ENCODE measurements at regions not wholly inside any gene's neighbourhood (a gene's known extent, or its start where the extent isn't known, plus 50 kb on each side); places are given as distances from the start of the nearest gene placed in this dataset.

- Histone ChIP-seq H3K27me3 (ENCODE audit: insufficient read depth, low read length) (no peaks in the 10 kb centered on the region), H3K4me3 (ENCODE audit: low read length in 2 of 2) (no peak overlapping the region), H3K4me1 (ENCODE audit: insufficient read depth, low read length) (no peaks in the 10 kb centered on the region), H3K9me3 (ENCODE audit: control insufficient read depth in 1 of 2, low read length in 2 of 2) (no peaks in the 10 kb centered on the region), H3K36me3 (ENCODE audit: insufficient read depth, low read length) (no peaks in the 10 kb centered on the region), H3K27ac (ENCODE audit: low read depth, low read length) (no peak overlapping the region)
- Mint-ChIP-seq H3K4me3 (no peak overlapping the region), H3K9me3 (peaks cover 0 to 7% (median 0%) of the 10 kb centered on the region in 8 donors), H3K36me3 (no peaks in the 10 kb centered on the region), H3K27ac (no peak overlapping the region), H3K4me1 (no peaks in the 10 kb centered on the region), H3K27me3 (no peaks in the 10 kb centered on the region)
- DNase-seq: no peak
- ChIA-PET POLR2A (ENCODE audit: partially characterized antibody) (no interaction called here), CTCF (ENCODE audit: partially characterized antibody) (no interaction called here)
- intact Hi-C loops (cut with micrococcal nuclease): no loop called here
These were observed 338.1 kb upstream of the BRINP1 start for GRCh38 chr9:119707228-119707845.

DNA sequence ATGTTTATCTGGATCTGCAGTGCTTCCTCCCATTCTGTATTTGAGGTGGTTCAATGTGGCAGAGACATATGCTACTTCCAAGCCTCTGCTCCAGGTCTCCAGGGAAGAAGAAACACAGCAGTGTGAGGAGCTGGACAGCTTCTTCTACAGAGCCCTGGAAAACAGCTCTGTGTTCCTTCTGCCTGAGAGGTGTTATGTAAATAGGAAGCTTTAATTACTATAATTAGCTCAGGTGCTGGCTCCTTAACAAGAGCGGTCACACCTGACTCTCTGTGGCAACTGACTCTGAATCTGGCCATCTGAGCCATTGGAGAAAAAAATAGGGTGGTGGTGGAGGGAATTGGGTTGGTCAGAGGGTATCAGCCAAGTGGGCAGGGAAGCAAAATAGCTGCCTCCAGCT, 332.4 kb upstream of the BRINP1 start:
- Mint-ChIP-seq H3K27ac (no peak overlapping the region), H3K9me3 (peaks cover 0 to 6% (median 0%) of the 10 kb centered on the region in 8 donors), H3K4me1 (no peaks in the 10 kb centered on the region), H3K27me3 (no peaks in the 10 kb centered on the region), H3K4me3 (no peak overlapping the region), H3K36me3 (no peaks in the 10 kb centered on the region)
- no peak for DNase-seq
- no peaks in the 10 kb centered on the region for H3K4me1 ChIP-seq (ENCODE audit: insufficient read depth, low read length)
- H3K4me3 ChIP-seq (ENCODE audit: low read length in 2 of 2): no peak overlapping the region
- no peaks in the 10 kb centered on the region for H3K27me3 ChIP-seq (ENCODE audit: insufficient read depth, low read length)
- ChIA-PET POLR2A (ENCODE audit: partially characterized antibody) (no interaction called here), CTCF (ENCODE audit: partially characterized antibody) (no interaction called here)
- intact Hi-C loops (cut with micrococcal nuclease): no loop called here
- no peaks in the 10 kb centered on the region for H3K36me3 ChIP-seq (ENCODE audit: insufficient read depth, low read length)
- no peaks in the 10 kb centered on the region for H3K9me3 ChIP-seq (ENCODE audit: control insufficient read depth in 1 of 2, low read length in 2 of 2)
- H3K27ac ChIP-seq (ENCODE audit: low read depth, low read length): no peak overlapping the region

DNA sequence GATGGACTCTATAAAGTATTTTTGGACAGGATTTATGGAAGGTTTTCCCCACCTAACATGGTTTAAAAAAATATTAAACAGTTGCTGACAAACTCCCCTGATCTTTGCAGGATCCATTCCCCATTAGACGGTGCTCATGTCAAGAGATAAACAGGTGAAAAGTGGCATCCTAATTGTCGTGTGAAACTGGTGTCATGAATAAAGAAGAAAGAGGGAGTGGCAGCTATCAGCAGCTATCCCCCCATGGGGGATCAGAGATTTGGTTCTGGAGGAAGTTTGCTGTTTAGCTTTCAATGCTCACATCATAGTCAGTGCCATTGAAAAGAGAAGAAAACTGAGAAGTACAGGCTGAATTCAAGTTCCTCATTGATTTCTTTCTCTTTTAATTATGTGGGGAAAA, 329.3 kb upstream of the BRINP1 start:
- no peak for DNase-seq
- no peaks in the 10 kb centered on the region for H3K4me1 ChIP-seq (ENCODE audit: insufficient read depth, low read length)
- intact Hi-C loops (cut with micrococcal nuclease): no loop called here
- Mint-ChIP-seq H3K4me1 (no peaks in the 10 kb centered on the region), H3K36me3 (no peaks in the 10 kb centered on the region), H3K27me3 (no peaks in the 10 kb centered on the region), H3K27ac (no peak overlapping the region), H3K4me3 (no peak overlapping the region), H3K9me3 (peaks cover 0 to 6% (median 0%) of the 10 kb centered on the region in 8 donors)
- H3K36me3 ChIP-seq (ENCODE audit: insufficient read depth, low read length): no peaks in the 10 kb centered on the region
- ChIA-PET POLR2A (ENCODE audit: partially characterized antibody) (no interaction called here), CTCF (ENCODE audit: partially characterized antibody) (no interaction called here)
- no peaks in the 10 kb centered on the region for H3K27me3 ChIP-seq (ENCODE audit: insufficient read depth, low read length)
- no peak overlapping the region for H3K27ac ChIP-seq (ENCODE audit: low read depth, low read length)
- no peak overlapping the region for H3K4me3 ChIP-seq (ENCODE audit: low read length in 2 of 2)
- H3K9me3 ChIP-seq (ENCODE audit: control insufficient read depth in 1 of 2, low read length in 2 of 2): no peaks in the 10 kb centered on the region

DNA sequence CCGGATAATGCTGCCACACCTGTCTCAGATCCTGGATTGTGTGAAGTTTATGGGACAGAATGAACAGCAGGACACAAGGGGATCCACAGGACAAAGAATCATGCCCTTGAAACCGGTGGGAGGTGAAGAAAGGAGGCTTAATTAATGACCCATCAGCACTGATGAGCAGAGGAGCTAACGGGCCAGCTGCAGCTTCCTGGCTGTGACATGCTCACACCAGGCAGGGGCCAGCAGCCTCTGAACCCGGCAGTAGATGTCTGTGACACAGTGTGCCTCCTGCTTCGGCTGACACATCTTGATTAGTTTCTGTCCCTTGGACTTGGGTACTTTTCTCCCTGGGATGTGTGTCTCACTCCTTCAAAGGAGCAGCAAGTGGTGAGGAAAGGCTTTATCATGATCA, 328.8 kb upstream of the BRINP1 start:
- Mint-ChIP-seq H3K4me3 (no peak overlapping the region), H3K4me1 (no peaks in the 10 kb centered on the region), H3K9me3 (peaks cover 0 to 6% (median 0%) of the 10 kb centered on the region in 8 donors), H3K36me3 (no peaks in the 10 kb centered on the region), H3K27me3 (no peaks in the 10 kb centered on the region), H3K27ac (no peak overlapping the region)
- H3K4me3 ChIP-seq (ENCODE audit: low read length in 2 of 2): no peak overlapping the region
- CTCF ChIA-PET (ENCODE audit: partially characterized antibody): no interaction called here
- intact Hi-C loops (cut with micrococcal nuclease): no loop called here
- H3K9me3 ChIP-seq (ENCODE audit: control insufficient read depth in 1 of 2, low read length in 2 of 2): no peaks in the 10 kb centered on the region
- no peaks in the 10 kb centered on the region for H3K4me1 ChIP-seq (ENCODE audit: insufficient read depth, low read length)
- DNase-seq: no peak
- H3K27ac ChIP-seq (ENCODE audit: low read depth, low read length): no peak overlapping the region
- POLR2A ChIA-PET (ENCODE audit: partially characterized antibody): no interaction called here
- no peaks in the 10 kb centered on the region for H3K27me3 ChIP-seq (ENCODE audit: insufficient read depth, low read length)
- H3K36me3 ChIP-seq (ENCODE audit: insufficient read depth, low read length): no peaks in the 10 kb centered on the region

DNA sequence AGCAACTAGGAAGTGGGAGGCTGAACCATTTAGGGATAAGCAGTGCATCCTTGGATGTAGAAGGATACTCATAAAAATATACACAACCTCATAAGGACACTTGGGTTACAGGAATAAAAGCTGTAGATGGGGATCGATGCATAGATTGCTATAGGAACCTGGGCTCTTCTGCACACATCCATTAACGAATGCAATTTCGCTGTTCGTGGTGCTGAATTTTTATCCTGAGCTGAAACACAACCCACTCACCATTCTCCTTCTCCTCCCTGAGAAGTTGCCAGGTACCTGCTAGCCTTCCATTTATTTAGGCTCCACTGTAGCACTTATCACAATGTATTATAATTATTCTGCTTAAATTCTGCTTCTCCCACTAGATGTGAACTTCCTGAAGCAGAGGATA, 320.6 kb upstream of the BRINP1 start:
- H3K4me1 ChIP-seq (ENCODE audit: insufficient read depth, low read length): no peaks in the 10 kb centered on the region
- Mint-ChIP-seq H3K27ac (no peak overlapping the region), H3K4me1 (no peaks in the 10 kb centered on the region), H3K9me3 (peaks cover 0 to 17% (median 2%) of the 10 kb centered on the region in 8 donors), H3K4me3 (no peak overlapping the region), H3K27me3 (no peaks in the 10 kb centered on the region), H3K36me3 (no peaks in the 10 kb centered on the region)
- no peaks in the 10 kb centered on the region for H3K36me3 ChIP-seq (ENCODE audit: insufficient read depth, low read length)
- no peak overlapping the region for H3K4me3 ChIP-seq (ENCODE audit: low read length in 2 of 2)
- ChIA-PET POLR2A (ENCODE audit: partially characterized antibody) (no interaction called here), CTCF (ENCODE audit: partially characterized antibody) (no interaction called here)
- intact Hi-C loops (cut with micrococcal nuclease): no loop called here
- no peak for DNase-seq
- H3K27ac ChIP-seq (ENCODE audit: low read depth, low read length): no peak overlapping the region
- no peaks in the 10 kb centered on the region for H3K27me3 ChIP-seq (ENCODE audit: insufficient read depth, low read length)
- no peaks in the 10 kb centered on the region for H3K9me3 ChIP-seq (ENCODE audit: control insufficient read depth in 1 of 2, low read length in 2 of 2)

DNA sequence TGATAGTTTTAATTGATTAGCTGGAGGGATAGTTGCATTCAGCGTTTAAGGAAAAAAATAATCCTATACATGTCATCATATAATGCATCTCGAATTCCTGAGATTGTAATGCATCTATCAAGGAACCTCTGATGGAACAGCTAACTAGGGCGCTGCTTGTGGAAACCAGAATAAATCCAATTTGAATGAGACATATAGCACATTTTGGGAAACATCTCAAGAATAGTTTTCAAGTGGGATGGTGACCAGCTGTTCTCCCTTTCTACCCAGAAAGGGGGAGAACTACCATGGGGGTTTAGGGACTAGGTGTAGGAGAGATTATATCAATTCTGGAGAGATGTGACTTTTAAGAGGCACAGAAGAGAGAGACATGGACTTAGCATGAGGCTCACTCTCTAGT, 319.3 kb upstream of the BRINP1 start:
- POLR2A ChIA-PET (ENCODE audit: partially characterized antibody): no interaction called here
- CTCF ChIA-PET (ENCODE audit: partially characterized antibody): no interaction called here
- DNase-seq: no peak
- H3K4me3 Mint-ChIP-seq: no peak overlapping the region
- H3K9me3 ChIP-seq (ENCODE audit: control insufficient read depth in 1 of 2, low read length in 2 of 2): no peaks in the 10 kb centered on the region
- H3K4me1 Mint-ChIP-seq: no peaks in the 10 kb centered on the region
- intact Hi-C loops (cut with micrococcal nuclease): no loop called here
- H3K27me3 Mint-ChIP-seq: no peaks in the 10 kb centered on the region
- H3K27ac ChIP-seq (ENCODE audit: low read depth, low read length): no peak overlapping the region
- H3K36me3 Mint-ChIP-seq: no peaks in the 10 kb centered on the region
- no peak overlapping the region for H3K4me3 ChIP-seq (ENCODE audit: low read length in 2 of 2)
- peaks cover 0 to 14% (median 2%) of the 10 kb centered on the region in 8 donors for H3K9me3 Mint-ChIP-seq
- H3K4me1 ChIP-seq (ENCODE audit: insufficient read depth, low read length): no peaks in the 10 kb centered on the region
- H3K27me3 ChIP-seq (ENCODE audit: insufficient read depth, low read length): no peaks in the 10 kb centered on the region
- H3K36me3 ChIP-seq (ENCODE audit: insufficient read depth, low read length): no peaks in the 10 kb centered on the region
- no peak overlapping the region for H3K27ac Mint-ChIP-seq

- no peak overlapping the region for H3K4me3 Mint-ChIP-seq
- intact Hi-C loops (cut with micrococcal nuclease): no loop called here
- POLR2A ChIA-PET (ENCODE audit: partially characterized antibody): no interaction called here
These were observed 308.7 kb upstream of the BRINP1 start for GRCh38 chr9:119677811-119678505.

More at GRCh38 chr9:119677811-119678505, 308.7 kb upstream of the BRINP1 start:
- DNase-seq: no peak
- Mint-ChIP-seq H3K27me3 (no peaks in the 10 kb centered on the region), H3K4me1 (no peaks in the 10 kb centered on the region), H3K9me3 (peaks cover 0 to 8% (median 1%) of the 10 kb centered on the region in 8 donors), H3K27ac (no peak overlapping the region), H3K36me3 (no peaks in the 10 kb centered on the region)
- CTCF ChIA-PET (ENCODE audit: partially characterized antibody): no interaction called here
- H3K27ac ChIP-seq (ENCODE audit: low read depth, low read length): no peak overlapping the region
- H3K36me3 ChIP-seq (ENCODE audit: insufficient read depth, low read length): no peaks in the 10 kb centered on the region
- H3K9me3 ChIP-seq (ENCODE audit: control insufficient read depth in 1 of 2, low read length in 2 of 2): no peaks in the 10 kb centered on the region
- H3K4me1 ChIP-seq (ENCODE audit: insufficient read depth, low read length): no peaks in the 10 kb centered on the region
- no peak overlapping the region for H3K4me3 ChIP-seq (ENCODE audit: low read length in 2 of 2)
- no peaks in the 10 kb centered on the region for H3K27me3 ChIP-seq (ENCODE audit: insufficient read depth, low read length)
